PC-3 (cell line): ENCODE measurements at regions not wholly inside any gene's neighbourhood (a gene's known extent, or its start where the extent isn't known, plus 50 kb on each side); places are given as distances from the start of the nearest gene placed in this dataset.

Experiments used
- ATAC-seq: fragments of 200-7000 bp; cut with Tn5 transposase; 2 replicates; pipeline ENCODE4 v1.9.1; 2020; ENCODE audit warnings: mild to moderate bottlenecking, moderate library complexity
- BruUV-seq: library from RNA; stranded (reverse); fragments of 400-500 nt; replicated peaks from 2 replicates; lab custom pipeline; 2021; lab: Mats Ljungman, UMichigan
- CTCF ChIA-PET: fragments of 300-600 bp; sonication (Branson Sonifier 250); formaldehyde crosslinking; loops from one replicate; lab custom pipeline; 2022; ENCODE audit warnings: antibody characterized with exemption; lab: Charles Lee
- POLR2A ChIA-PET: fragments of 300-600 bp; sonication (Branson Sonifier 250); formaldehyde crosslinking; loops from one replicate; lab custom pipeline; 2022; ENCODE audit warnings: antibody characterized with exemption; ENCODE audit not compliant: unreplicated experiment; lab: Charles Lee
- DNase-seq: peaks from one replicate; pipeline ENCODE4 v3.0.0-alpha.2; 2015
- H2AFZ ChIP-seq: fragments of 300-600 bp; sonication (generic); 2 replicates; pipeline ENCODE4 v1.6.0; 2016; ENCODE audit warnings: antibody characterized with exemption, low read length
- H3F3A ChIP-seq: fragments of 300-600 bp; sonication (generic); one replicate; pipeline ENCODE4 v1.6.0; 2017; ENCODE audit warnings: antibody characterized with exemption, low read length, control low read depth, mild to moderate bottlenecking; ENCODE audit not compliant: unreplicated experiment
- H3K27ac ChIP-seq: fragments of 300-600 bp; sonication (generic); 2 replicates; pipeline ENCODE4 v1.5.1; 2016; ENCODE audit warnings: mild to moderate bottlenecking, low read length
- H3K27me3 ChIP-seq: fragments of 300-600 bp; sonication (generic); 2 replicates; pipeline ENCODE4 v1.6.1; 2016; ENCODE audit warnings: low read length, mixed read lengths
- H3K36me3 ChIP-seq: fragments of 300-600 bp; sonication (generic); 2 replicates; pipeline ENCODE4 v1.6.1; 2016; ENCODE audit warnings: low read depth, mixed run types, low read length, mixed read lengths
- H3K4me1 ChIP-seq: fragments of 300-600 bp; sonication (generic); 2 replicates; pipeline ENCODE4 v1.5.1; 2016; ENCODE audit warnings: low read length; ENCODE audit not compliant: insufficient read depth
- H3K4me2 ChIP-seq: fragments of 300-600 bp; sonication (generic); 2 replicates; pipeline ENCODE4 v1.6.0; 2016; ENCODE audit warnings: low read length
- H3K4me3 ChIP-seq: fragments of 300-600 bp; sonication (generic); 2 replicates; pipeline ENCODE4 v1.5.1; 2016; ENCODE audit warnings: mild to moderate bottlenecking, low read length, mixed read lengths
- H3K79me2 ChIP-seq: fragments of 300-600 bp; sonication (generic); 2 replicates; pipeline ENCODE4 v1.6.1; 2017; ENCODE audit warnings: low read length, mixed read lengths
- H3K9ac ChIP-seq: fragments of 300-600 bp; sonication (generic); 2 replicates; pipeline ENCODE4 v1.6.0; 2016; ENCODE audit warnings: mild to moderate bottlenecking, low read length
- H3K9me2 ChIP-seq: fragments of 300-600 bp; sonication (generic); replicated peaks from 2 replicates; pipeline ENCODE4 v1.6.1; 2016; ENCODE audit warnings: mixed run types, low read length, mixed read lengths
- H3K9me3 ChIP-seq: fragments of 300-600 bp; sonication (generic); 2 replicates; pipeline ENCODE4 v1.6.1; 2016; ENCODE audit warnings: low read length, mixed read lengths
- H4K20me1 ChIP-seq: fragments of 300-600 bp; sonication (generic); 2 replicates; pipeline ENCODE4 v1.6.1; 2016; ENCODE audit warnings: low read length, mixed read lengths
- CTCF ChIP-seq: fragments of 300-600 bp; sonication (generic); conservative IDR thresholded peaks from 2 replicates; pipeline ENCODE4 v1.5.1; 2017; ENCODE audit warnings: antibody characterized with exemption, low read depth, mild to moderate bottlenecking, low read length
- EZH2 ChIP-seq: fragments of 300-600 bp; sonication (generic); IDR thresholded peaks from one replicate; pipeline ENCODE4 v1.6.1; 2017; ENCODE audit warnings: antibody characterized with exemption, mild to moderate bottlenecking, low read length; ENCODE audit not compliant: unreplicated experiment
- EZH2phosphoT487 ChIP-seq: fragments of 300-600 bp; sonication (generic); IDR thresholded peaks from 2 replicates; pipeline ENCODE4 v1.6.1; 2018; ENCODE audit warnings: mild to moderate bottlenecking, antibody characterized with exemption, low read length, borderline replicate concordance
- intact Hi-C: fragments of 100-400 bp; cut with micrococcal nuclease; formaldehyde crosslinking; loops from 2 replicates; pipeline ENCODE4 v1.9.0; 2023

- Histone ChIP-seq H3K4me3 (no peak overlapping the region), H3K27me3 (peaks cover 25% of the 10 kb centered on the region; the same call in 1 of the 2 replicates), H3K9ac (no peak overlapping the region), H3K4me1 (no peaks in the 10 kb centered on the region), H4K20me1 (no peaks in the 10 kb centered on the region), H3K36me3 (no peaks in the 10 kb centered on the region), H3K4me2 (no peak overlapping the region), H3K27ac (no peak overlapping the region), H3K79me2 (no peaks in the 10 kb centered on the region), H3K9me2 (no peaks in the 10 kb centered on the region), H2AFZ (no peak overlapping the region), H3K9me3 (no peaks in the 10 kb centered on the region), H3F3A (no peaks in the 10 kb centered on the region)
- ChIA-PET CTCF (no interaction called here), POLR2A (no interaction called here)
- ATAC-seq (no peak), DNase-seq (no peak)
- TF ChIP-seq EZH2 (no peak), CTCF (no peak), EZH2phosphoT487 (no peak)
- intact Hi-C loops = no loop called here
- no TSS peak for BruUV-seq
These were observed 133.4 kb upstream of the CXCR4 start for GRCh38 chr2:136251197-136251884.

GRCh38 chr2:136250131-136250530 lies 132.2 kb upstream of the CXCR4 start:
- Histone ChIP-seq H3K9me2 (no peaks in the 10 kb centered on the region), H4K20me1 (no peaks in the 10 kb centered on the region), H3K36me3 (no peaks in the 10 kb centered on the region), H3F3A (no peaks in the 10 kb centered on the region), H3K9ac (no peak overlapping the region), H3K27ac (no peak overlapping the region), H3K4me1 (no peaks in the 10 kb centered on the region), H3K79me2 (no peaks in the 10 kb centered on the region), H3K9me3 (no peaks in the 10 kb centered on the region), H3K4me2 (no peak overlapping the region), H3K27me3 (peaks cover 22% of the 10 kb centered on the region; the same call in 1 of the 2 replicates), H3K4me3 (no peak overlapping the region), H2AFZ (no peak overlapping the region)
- BruUV-seq = no TSS peak
- ChIA-PET POLR2A (no interaction called here), CTCF (no interaction called here)
- no peak for TF ChIP-seq EZH2
- DNase-seq (no peak), ATAC-seq (no peak)
- intact Hi-C loops = no loop called here

DNA sequence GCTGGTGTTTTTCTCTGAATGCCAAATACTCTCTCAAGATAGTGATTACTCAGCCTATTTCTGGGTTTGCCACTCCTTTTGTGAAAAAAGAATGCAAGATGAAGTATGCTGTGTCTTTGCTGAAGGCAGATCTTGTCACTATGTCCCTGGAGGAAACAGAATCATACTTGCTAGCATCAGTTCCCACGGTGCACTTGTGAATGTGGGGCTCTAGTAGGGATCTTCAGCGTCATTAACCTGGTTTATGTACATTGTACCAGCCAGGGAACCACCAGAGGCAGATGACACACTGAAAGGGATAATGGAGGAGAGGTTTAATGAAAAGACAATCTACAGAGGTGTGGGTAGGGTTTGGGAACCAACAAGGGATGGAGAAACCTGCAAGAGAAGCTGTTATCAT lies 131.0 kb upstream of the CXCR4 start:
- no peaks in the 10 kb centered on the region for H3K9me3 ChIP-seq
- H3K27me3 ChIP-seq = peaks cover 22% of the 10 kb centered on the region; the same call in 1 of the 2 replicates
- DNase-seq (no peak), ATAC-seq (no peak)
- no peaks in the 10 kb centered on the region for H4K20me1 ChIP-seq
- no peak for TF ChIP-seq EZH2
- intact Hi-C loops = no loop called here
- no peak overlapping the region for H3K27ac ChIP-seq
- no peaks in the 10 kb centered on the region for H3K79me2 ChIP-seq
- H3K4me2 ChIP-seq = no peak overlapping the region
- no peaks in the 10 kb centered on the region for H3K4me1 ChIP-seq
- H3K9me2 ChIP-seq = no peaks in the 10 kb centered on the region
- no peak overlapping the region for H3K9ac ChIP-seq
- no peaks in the 10 kb centered on the region for H3F3A ChIP-seq
- H3K4me3 ChIP-seq = no peak overlapping the region
- no peak overlapping the region for H2AFZ ChIP-seq
- ChIA-PET CTCF (no interaction called here), POLR2A (no interaction called here)
- H3K36me3 ChIP-seq = no peaks in the 10 kb centered on the region
- no TSS peak for BruUV-seq
